ENCODE measurements at regions not wholly inside any gene's neighbourhood (a gene's known extent, or its start where the extent isn't known, plus 50 kb on each side); places are given as distances from the start of the nearest gene placed in this dataset.
"Not testable (repeated sequence)": the region's sequence is repeated elsewhere in the genome, so short reads cannot be mapped to it uniquely, and the experiment has no call there.

- no peak for DNase-seq (ENCODE audit: low spot score)
These were observed 160.1 kb upstream of the CDH5 start for GRCh38 chr16:66206363-66206762.

GRCh38 chr16:66205287-66206231, 160.9 kb upstream of the CDH5 start:
- no peak for DNase-seq (ENCODE audit: low spot score)

- DNase-seq (ENCODE audit: low spot score): no peak
These were observed 161.7 kb upstream of the CDH5 start for GRCh38 chr16:66204756-66205155.

- DNase-seq (ENCODE audit: low spot score): no peak
These were observed 163.0 kb upstream of the CDH5 start for GRCh38 chr16:66203476-66203875.

GRCh38 chr16:66199189-66199588, 167.3 kb upstream of the CDH5 start:
- no peak for DNase-seq (ENCODE audit: low spot score)

GRCh38 chr16:66198641-66199040, 167.8 kb upstream of the CDH5 start:
- no peak for DNase-seq (ENCODE audit: low spot score)

GRCh38 chr16:66197668-66198278, 168.7 kb upstream of the CDH5 start:
- no peak for DNase-seq (ENCODE audit: low spot score)

GRCh38 chr16:66196770-66197169, 169.7 kb upstream of the CDH5 start:
- no peak for DNase-seq (ENCODE audit: low spot score)

GRCh38 chr16:66194866-66195265, 171.6 kb upstream of the CDH5 start:
- DNase-seq (ENCODE audit: low spot score): no peak

GRCh38 chr16:66193543-66194229, 172.8 kb upstream of the CDH5 start:
- DNase-seq (ENCODE audit: low spot score): no peak

GRCh38 chr16:66190411-66190810, 176.1 kb upstream of the CDH5 start:
- DNase-seq (ENCODE audit: low spot score): no peak

GRCh38 chr16:66189951-66190350, 176.5 kb upstream of the CDH5 start:
- DNase-seq (ENCODE audit: low spot score): no peak

- no peak for DNase-seq (ENCODE audit: low spot score)
These were observed 177.4 kb upstream of the CDH5 start for GRCh38 chr16:66188917-66189725.

- no peak for DNase-seq (ENCODE audit: low spot score)
These were observed 180.2 kb upstream of the CDH5 start for GRCh38 chr16:66186251-66186785.

- no peak for DNase-seq (ENCODE audit: low spot score)
These were observed 183.9 kb upstream of the CDH5 start for GRCh38 chr16:66182592-66182991.

GRCh38 chr16:66176731-66177130, 189.8 kb upstream of the CDH5 start:
- no peak for DNase-seq (ENCODE audit: low spot score)

GRCh38 chr16:66176111-66176510, 190.4 kb upstream of the CDH5 start:
- no peak for DNase-seq (ENCODE audit: low spot score)

- DNase-seq (ENCODE audit: low spot score): no peak
These were observed 190.9 kb upstream of the CDH5 start for GRCh38 chr16:66175636-66176035.

GRCh38 chr16:66175058-66175457, 191.4 kb upstream of the CDH5 start:
- DNase-seq (ENCODE audit: low spot score): no peak

- DNase-seq (ENCODE audit: low spot score): not testable (repeated sequence)
These were observed 192.7 kb upstream of the CDH5 start for GRCh38 chr16:66173796-66174195.

GRCh38 chr16:66173181-66173580, 193.3 kb upstream of the CDH5 start:
- DNase-seq (ENCODE audit: low spot score): not testable (repeated sequence)

- DNase-seq (ENCODE audit: low spot score): no peak
These were observed 194.0 kb upstream of the CDH5 start for GRCh38 chr16:66172463-66172862.
